ENCODE measurements at regions not wholly inside any gene's neighbourhood (a gene's known extent, or its start where the extent isn't known, plus 50 kb on each side); places are given as distances from the start of the nearest gene placed in this dataset.

DNA sequence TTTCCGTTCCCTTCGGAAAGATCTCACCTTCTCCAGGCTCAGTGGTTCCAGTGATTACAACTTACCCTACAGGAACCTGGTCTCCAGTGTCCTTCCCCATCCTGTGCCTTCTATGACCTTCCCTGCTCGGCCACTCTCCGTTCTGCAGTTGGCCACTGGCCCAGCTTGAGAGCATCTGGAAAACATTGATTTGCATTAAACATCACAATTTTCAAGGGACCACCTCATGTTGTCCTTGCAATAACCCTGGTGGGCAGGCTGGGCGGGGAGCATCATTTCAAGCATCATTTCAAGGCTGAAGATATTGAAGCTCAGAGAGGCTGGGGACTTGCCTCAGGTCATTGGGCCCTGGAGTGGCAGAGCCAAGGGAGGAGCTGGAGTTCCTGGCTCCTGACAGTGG, 177.4 kb downstream of the SEC61B start:
- DNase-seq (ENCODE audit: low spot score): no peak

DNA sequence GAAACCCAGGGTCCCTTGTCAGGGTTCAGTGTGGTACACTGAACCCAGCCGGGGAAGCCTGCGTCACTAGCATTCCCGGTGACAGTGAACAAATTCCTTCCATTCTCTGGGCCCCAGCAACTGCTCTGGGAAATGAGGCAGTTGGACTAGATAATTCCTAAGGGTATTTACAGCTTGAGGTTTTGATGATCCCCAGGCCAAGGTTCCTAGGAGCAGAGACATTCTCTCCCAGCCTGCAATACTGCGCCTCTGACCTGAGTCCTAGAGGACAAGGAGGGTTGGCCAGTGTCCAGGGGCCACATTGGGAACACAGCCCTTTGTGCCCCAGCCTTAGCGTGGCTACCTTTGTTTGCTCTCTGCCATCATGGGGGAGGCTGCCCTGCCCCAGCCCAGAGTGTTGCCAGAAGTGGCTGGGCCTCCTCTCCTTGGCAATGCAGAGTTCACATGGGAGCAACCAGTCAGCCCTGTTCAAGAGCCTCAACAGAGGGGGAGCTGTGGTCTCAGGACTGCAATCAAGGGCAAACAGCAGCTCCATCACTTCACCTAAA, 178.2 kb downstream of the SEC61B start:
- no peak for DNase-seq (ENCODE audit: low spot score)

DNA sequence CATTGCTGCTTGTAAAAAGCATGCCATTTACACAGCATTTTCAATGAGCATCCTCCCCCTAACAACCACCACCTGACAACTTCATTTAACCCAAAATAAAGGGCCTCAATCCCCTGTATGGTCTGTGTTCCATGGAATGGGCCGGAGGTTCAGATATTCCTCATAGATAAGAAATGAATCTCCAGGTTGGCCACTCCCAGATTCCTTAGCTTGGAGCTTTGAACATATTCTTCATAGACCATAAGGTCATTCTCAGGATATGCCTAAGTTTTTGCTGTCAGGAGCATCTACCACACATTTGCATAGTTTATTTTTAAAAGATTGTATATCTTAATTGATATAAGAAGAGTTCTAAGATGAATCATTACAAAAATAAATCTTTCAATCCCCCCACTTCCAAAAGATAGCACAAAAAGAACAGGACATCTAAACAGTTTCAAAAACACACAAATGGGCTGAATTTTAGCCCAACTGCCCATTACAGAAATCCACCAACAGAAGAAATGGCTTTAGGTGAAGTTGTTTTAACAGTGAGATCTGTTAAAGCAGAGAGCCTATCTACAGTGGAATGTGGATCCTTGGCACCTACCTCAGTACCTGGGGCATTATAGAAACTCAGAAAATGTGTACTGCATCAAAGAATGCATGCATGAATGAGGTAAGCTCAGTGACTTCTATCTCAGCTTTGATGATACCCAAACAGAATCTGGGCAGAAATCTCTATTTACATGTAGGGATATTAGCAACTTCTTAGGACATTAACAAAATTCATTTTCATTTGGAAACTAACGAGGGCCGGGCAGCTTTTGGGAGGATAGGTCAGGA, 179.8 kb downstream of the SEC61B start:
- no peak for DNase-seq (ENCODE audit: low spot score)

DNA sequence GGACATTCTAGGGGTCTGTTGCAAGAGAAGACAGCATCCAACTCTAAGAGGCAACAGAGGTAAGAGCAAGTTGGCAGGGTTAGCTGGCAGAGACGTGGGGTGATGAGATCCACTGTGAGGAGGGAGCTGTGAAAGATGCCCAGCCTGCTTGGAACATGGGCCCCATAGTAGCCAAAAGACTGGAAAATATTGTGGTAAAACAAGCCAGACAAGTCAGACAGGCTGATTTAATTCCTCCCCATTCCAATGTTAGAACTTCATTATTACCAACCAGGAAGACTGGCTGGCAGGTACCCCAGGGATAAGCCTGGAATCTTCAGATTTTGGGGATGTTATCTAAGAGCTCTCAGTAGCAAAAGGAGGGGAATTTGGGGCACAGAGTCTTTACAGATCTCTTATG, 181.3 kb downstream of the SEC61B start:
- DNase-seq (ENCODE audit: low spot score): no peak

DNA sequence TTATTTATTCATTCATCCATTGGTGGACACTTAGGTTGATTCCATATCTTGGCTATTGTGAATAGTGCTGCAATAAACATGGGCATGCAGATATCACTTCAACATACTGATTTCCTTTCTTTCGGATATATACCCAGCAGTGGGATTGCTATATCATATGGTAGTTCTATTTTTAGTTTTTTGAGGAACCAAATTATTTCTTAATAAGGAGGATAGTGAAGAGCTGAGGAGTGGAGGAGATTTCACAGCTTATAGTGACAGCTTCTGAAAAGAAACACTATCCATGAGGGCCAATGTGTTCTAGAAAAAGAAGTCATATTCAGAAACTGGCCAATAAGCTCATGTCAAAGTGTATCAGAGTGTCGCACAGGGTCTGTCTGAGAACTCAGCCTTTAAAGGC, 183.3 kb downstream of the SEC61B start:
- DNase-seq (ENCODE audit: low spot score): no peak

DNA sequence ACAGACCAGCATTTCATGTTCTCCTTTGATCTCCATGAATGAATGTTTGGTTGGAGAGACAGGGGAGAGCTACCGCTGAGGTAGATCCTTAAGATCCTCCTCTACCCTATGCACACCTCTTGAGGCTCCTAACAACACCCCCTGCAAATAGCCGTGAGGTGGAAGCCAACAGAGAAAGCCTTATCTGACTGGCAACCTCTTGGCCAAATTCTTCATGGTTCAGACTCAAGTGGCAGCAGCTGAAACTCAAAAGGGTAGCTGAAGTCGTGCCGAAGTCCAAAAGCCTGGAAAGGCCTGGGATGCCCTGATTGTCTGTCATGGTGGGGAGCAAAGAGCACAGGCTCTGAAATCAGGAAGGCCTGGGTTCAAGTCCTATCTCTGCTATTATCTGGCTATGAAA, 184.9 kb downstream of the SEC61B start:
- DNase-seq (ENCODE audit: low spot score): no peak

DNA sequence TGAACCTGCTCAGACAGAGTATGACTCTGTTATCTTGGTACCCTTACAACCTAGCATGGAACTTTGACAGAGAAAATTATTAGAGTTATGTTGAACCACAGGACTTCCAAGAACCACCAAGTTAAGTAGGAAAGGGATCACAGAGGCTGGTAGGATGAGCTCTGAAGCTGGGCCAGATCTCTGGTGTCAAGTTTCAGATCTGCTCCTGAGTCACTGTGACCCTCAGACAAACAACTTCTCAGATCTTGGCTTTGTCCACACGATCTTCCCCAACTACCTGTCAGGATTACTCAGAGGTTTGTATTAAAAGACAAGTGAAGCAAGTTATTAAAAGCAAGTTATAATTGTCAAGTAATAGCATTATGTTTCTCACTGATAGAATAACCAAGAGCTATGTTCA, 189.0 kb downstream of the SEC61B start:
- DNase-seq (ENCODE audit: low spot score): no peak

DNA sequence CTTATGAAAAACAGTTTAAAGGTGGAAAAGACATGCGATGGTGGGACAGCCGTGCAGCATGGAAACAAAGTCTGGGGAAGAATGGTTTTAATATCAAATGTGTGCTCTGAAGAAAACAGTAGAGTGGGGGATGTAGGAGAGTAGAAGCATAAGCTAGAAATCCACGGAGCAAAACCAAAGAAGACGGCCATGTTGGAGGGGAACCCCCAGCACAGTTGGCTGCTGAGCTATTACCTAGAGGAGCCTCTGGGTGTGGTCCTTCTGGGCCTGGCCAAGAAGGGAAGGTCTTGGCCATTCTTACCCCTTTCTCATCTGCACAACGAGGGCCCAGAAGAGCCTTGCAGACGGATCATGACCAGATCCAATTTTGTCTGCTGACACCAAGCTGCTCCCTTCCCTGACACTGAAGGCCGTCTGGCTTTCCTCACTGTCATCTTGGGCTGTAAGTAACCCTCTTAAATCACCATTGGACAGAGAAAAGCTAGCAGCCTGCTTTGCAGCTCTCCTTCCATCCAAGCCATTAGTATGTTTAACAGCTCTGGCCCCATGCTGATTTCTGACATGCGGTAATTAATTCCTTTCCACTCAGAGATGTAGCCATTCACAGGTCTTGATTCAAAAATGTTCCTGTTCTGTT, 189.5 kb downstream of the SEC61B start:
- no peak for DNase-seq (ENCODE audit: low spot score)

DNA sequence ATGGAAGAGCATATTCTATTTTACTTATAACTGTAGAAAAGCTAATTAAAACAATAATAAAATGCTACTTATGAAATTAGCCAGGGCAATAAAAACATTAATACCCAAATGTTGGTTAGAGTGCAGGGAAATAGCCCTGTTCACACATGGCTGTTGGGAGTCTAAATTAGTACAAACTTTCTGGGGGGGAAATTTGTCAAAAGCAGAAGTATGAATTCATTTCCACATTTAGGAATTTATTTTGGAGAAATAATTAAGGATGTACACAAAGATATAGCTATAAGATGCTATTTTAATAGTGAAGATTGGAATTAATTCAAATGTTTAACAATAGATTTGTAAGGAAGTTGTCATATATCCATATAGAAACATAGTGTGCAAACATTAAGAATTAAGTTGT, 190.5 kb downstream of the SEC61B start:
- DNase-seq (ENCODE audit: low spot score): no peak

DNA sequence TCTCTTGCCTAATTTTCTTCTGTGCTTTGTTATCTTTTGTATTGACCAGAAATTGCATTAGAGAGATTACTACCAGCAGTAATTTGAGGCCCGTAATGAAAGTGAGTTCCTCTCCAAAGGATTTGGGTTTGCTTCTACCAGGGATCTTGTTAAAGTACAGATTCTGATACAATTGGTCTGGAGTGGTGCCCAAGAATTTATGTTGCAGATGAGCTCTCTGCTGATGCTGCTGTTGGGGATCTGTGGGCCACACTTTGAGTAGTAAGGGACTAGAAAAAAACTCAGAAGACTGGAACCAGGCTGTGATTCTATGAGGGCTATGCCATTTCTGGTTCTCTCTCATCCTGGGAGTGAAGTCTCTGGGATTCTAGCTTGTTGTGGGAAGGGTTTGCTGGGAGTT, 192.2 kb downstream of the SEC61B start:
- no peak for DNase-seq (ENCODE audit: low spot score)

DNA sequence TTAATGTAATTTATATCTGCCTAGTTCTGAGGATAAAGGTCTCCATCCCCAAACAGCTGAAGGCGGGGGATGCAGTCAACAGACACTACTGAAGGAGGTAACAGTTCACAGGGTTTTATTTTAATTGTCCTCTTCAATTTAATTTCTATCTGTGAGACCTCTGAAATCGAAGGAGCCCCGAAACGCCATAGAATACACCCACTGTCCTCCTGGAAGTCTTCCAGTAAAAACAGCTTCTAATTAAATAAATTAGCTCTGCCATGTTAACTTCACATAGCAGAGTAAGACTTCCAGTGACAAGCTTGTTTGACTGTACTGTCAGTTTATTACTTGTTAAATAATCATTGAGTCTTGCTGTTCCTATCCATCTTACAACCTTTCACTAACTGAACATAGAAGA, 193.5 kb downstream of the SEC61B start:
- no peak for DNase-seq (ENCODE audit: low spot score)

DNA sequence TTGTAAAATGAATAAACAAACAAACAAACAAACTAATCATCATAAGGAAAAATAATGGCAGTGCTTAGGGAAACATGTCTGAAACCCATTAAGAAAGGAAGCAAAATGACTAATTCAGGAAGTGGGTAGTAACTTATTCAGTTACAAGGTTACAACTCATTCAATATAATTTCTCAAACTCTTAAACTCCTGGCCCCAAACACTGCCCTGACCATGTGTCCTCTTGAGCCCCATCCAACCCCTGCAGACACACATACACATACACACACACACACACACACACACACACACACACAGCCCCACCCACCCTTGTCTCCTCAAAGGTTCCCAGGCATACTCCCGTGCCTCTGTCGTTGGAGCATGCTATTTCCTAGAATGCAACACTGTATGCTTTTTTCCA, 193.9 kb downstream of the SEC61B start:
- DNase-seq (ENCODE audit: low spot score): no peak

DNA sequence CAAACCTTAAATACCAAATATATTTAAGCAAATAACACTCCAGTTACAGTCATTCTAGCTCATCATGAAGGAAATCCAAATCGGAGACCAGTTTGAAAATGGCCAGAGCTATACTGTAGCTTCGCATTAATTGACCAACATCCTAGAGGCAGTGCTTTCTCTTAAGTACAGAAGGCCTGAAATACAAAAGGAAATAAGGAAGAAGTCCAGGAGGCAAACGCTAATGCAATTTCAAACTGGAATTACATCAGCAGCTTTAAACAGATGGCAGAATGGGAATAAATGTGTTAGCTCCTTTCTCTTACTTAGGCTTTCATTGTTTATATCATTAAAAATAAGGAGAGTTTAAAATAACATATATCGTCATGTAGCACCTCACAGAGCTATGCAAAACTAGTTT, 197.0 kb downstream of the SEC61B start:
- DNase-seq (ENCODE audit: low spot score): peak; percentile 14

DNA sequence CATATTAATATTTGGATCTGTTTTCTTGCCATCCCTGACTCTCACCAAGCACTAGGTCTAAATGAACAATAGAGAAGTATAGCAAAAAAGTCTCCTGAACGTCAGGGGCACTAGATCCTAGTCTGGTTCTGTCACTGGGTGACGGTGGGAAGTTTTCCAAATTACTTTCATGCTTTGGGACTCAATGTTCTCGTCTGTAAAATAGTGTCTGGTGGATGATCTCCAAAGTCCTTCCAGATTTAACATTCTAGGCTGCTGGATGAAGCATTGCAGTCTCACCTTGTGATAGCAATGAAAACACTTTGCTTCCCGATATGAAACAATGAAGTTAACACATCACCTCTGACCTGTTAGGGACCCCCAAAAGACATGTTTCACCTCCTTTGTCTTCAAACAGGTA, 199.3 kb downstream of the SEC61B start:
- DNase-seq (ENCODE audit: low spot score): no peak

DNA sequence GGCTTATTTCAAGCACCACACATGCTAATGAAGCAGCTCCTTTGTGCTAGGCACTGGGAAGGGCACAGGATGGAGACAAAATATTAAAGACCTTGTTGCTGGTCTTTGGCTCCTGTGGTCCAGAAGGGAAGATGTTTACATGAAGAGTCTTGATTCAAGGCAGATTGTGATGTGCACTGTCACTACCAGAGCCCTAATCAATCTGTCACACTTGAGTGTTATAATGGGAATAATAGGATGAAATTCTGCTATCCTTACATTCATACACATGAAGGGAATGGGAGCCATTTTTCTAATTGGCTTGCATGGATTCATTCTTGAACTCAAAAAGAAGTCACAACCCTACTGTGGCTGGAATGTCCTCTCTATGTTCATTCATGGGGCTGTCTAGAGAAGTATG, 203.0 kb downstream of the SEC61B start:
- DNase-seq (ENCODE audit: low spot score): no peak

DNA sequence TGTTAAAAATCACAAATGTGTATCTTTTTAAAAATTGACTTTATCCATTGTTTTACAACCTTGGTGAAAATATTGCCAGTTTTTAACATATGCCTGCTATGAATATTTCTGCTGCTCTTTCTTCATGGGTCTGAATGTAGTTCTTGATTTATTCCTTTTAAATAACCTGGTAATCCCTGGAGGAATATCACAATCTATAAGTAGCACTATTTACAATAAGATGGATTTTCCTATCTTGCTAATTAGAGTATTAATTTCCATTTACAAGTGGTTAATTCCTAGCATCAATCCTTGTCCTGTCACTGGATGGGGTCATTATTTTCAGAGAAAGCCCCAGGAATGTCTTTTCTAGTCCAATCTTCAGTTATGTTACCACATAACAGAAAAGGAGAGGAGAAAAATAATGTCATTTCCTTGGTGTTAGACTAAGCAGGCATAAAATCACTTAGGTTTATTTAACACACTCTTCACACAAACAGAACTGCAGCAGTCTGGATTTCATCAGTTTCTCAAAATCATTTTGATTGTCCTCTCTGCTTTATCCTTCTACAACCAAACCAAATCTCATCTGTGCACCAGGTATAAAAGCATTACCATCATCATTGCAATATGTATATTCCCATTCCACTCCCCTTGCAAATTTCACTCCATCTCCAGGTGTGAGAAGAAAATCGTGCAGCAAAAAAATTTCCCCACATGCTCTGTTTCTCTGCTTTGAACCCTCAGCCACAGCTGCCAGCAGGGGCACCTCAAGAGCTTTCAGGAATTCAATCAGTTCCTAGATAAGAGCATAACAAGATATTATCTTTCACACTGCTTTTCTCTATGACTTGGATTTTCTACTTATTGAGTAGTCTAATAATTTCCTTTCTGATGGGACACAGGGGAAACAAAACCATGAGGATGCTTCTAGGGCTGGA, 204.1 kb downstream of the SEC61B start:
- no peak for DNase-seq (ENCODE audit: low spot score)

DNA sequence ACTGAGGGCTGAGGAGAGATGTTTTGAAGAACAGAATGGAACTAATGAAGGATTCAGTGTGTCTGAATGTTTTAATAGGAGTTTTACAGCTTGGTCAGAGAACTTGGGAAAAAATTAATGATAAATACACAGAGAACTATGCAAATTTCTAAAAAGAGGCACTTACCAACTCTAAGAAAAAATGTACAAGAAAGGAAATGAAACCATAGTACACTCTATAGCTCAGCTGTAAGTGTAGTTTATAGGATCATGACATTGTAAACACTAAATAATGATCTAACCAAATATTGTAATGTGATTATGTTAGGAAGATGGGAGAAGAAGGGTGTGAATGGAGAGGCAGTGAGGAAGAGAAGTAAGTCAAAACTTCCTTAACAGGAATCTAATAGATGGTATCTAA, 205.2 kb downstream of the SEC61B start:
- no peak for DNase-seq (ENCODE audit: low spot score)

DNA sequence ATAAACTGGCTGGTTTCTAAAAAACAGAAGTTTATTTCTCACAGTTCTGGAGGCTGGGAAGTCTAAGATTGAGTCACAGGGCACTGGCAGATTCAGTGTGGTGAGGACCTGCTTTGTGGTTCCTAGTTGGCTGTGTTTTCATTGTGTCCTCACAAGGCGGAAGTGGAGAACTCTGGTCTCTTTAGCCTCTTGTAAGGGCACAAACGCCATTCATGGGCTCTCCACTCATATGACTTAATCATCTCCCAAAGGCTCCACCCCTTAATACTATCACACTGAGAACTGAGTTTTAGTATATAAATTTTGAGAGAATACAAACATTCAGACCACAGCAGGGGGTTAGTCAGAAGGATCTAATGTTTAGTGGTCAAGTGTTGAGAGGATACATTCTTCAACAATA, 208.2 kb downstream of the SEC61B start:
- DNase-seq (ENCODE audit: low spot score): no peak

DNA sequence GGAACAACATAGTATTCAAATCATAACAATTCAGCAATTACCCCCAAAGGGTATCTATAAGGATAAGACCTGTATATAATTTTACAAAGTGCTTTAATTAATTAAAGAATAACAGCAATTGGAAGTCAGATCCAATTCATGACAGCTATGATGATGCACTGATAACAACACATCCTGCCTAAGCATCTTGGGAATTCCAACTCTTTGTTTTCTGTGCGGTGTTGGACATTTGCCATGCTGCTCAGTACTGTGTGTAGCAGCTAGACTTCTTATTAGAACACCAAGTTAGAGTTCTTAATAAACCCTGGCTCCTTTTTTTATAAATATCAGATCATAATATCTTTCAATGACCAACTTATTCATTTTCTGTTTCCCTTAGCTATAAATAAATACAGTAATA, 209.0 kb downstream of the SEC61B start:
- no peak for DNase-seq (ENCODE audit: low spot score)

DNA sequence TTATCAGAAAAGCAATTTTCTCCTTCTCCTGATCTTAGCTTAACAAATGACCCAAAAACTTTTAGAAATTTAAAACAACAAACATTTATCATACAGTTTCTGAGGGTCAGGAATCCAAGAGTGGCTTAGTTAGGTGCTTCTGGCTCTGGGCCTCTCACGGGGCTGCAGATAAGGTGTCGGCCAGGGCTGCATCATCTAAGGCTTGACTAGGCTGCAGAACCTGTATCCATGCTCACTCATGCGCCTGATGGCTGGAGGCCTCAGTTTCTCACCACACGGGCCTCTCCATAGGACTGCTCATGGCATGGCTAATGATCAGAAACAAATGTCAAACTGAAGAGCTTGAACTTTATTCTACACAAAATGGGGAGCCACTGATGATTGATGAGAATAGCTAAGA, 210.0 kb downstream of the SEC61B start:
- DNase-seq (ENCODE audit: low spot score): no peak

DNA sequence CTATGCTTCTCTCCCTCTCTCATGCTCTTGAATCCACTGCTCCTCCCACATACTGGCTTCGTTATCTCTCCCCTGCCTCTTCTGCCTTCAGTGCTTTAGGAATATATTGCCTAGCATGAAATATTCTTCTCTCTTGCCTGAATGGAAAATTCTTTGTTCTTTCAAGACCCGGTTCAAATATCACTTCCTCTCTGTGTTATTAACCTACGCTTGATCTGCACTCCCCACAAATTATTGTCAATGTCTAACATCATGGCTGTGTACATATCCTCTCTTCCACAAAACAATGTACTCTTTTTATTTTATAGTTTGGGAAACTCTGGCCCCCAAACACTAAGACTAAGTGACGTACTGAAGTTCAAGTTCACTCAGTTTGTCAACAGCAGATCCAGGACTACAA, 211.0 kb downstream of the SEC61B start:
- DNase-seq (ENCODE audit: low spot score): no peak

DNA sequence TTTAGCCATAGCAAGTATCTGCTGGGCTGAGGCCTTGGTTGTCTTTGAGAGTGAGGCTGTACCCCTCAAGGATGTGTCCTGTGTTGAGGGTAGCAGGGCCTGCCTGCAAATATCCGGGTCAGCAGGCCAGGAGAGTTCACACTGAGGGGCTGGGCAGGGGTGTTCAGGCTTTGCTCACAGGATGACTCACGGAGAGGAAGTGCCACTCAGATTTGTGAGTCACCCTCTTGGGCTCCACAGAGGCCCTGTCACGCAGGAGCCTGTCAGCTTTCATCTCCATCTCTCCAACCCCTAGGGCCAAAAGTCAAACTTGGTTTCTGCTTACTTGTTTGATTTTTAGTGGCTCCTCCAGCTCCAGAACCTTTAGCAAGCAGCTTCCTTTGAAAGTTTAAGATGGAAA, 211.5 kb downstream of the SEC61B start:
- no peak for DNase-seq (ENCODE audit: low spot score)

DNA sequence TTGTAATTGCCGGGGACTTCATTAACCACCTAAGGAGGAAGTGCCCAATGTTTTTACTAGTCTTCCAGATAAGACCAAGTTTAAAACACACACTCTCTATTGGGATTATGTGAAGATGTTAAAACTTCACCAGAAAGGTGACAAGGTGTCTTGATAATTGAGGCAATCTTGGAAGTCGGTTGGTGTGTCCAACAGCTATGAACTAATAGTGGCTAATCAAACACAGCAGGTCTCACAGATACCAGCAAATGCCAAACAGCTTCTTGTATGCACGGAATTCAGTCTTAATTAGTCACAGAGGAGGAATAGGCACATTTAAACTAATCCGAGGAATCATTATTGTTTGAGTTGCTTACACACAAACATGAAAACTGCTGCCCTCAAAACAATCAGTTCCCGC, 214.5 kb downstream of the SEC61B start:
- no peak for DNase-seq (ENCODE audit: low spot score)

All from Ammon's horn (tissue), 1 donor.